ENCODE measurements at regions not wholly inside any gene's neighbourhood (a gene's known extent, or its start where the extent isn't known, plus 50 kb on each side); places are given as distances from the start of the nearest gene placed in this dataset.
"Not testable (repeated sequence)": the region's sequence is repeated elsewhere in the genome, so short reads cannot be mapped to it uniquely, and the experiment has no call there.

GRCh38 chr20:17823409-17824144 lies 123.8 kb downstream of the BANF2 start:
- DNase-seq (no peak), ATAC-seq (no peak)
- Mint-ChIP-seq H3K27ac (no peak overlapping the region), H3K4me3 (no peak overlapping the region), H3K36me3 (peaks cover 0 to 6% (median 1%) of the 10 kb centered on the region in 3 donors), H3K9me3 (peaks cover 3 to 11% (median 6%) of the 10 kb centered on the region in 9 donors), H3K4me1 (no peaks in the 10 kb centered on the region), H3K27me3 (peaks cover 0 to 2% (median 0%) of the 10 kb centered on the region in 5 donors)
- POLR2A ChIA-PET: no interaction called here

- ATAC-seq (no peak), DNase-seq (no peak)
- Mint-ChIP-seq H3K27me3 (peaks cover 0 to 2% (median 0%) of the 10 kb centered on the region in 5 donors), H3K4me3 (no peak overlapping the region), H3K9me3 (peaks cover 3 to 15% (median 6%) of the 10 kb centered on the region in 9 donors), H3K36me3 (peaks cover 0 to 6% (median 1%) of the 10 kb centered on the region in 3 donors), H3K27ac (peak overlapping the region in 1 of 10 donors; percentile 41), H3K4me1 (no peaks in the 10 kb centered on the region)
- POLR2A ChIA-PET: no interaction called here
Observed at GRCh38 chr20:17822540-17823408, 123.0 kb downstream of the BANF2 start.

- no peak for DNase-seq
- H3K36me3 Mint-ChIP-seq: peaks cover 0 to 6% (median 1%) of the 10 kb centered on the region in 3 donors
- peaks cover 0 to 2% (median 0%) of the 10 kb centered on the region in 5 donors for H3K27me3 Mint-ChIP-seq
- ATAC-seq: no peak
- POLR2A ChIA-PET: no interaction called here
- no peaks in the 10 kb centered on the region for H3K4me1 Mint-ChIP-seq
- H3K4me3 Mint-ChIP-seq: no peak overlapping the region
- peaks cover 3 to 15% (median 6%) of the 10 kb centered on the region in 9 donors for H3K9me3 Mint-ChIP-seq
- H3K27ac Mint-ChIP-seq: no peak overlapping the region
Observed at GRCh38 chr20:17822039-17822438, 122.3 kb downstream of the BANF2 start.

GRCh38 chr20:17821606-17822005 lies 121.8 kb downstream of the BANF2 start:
- H3K27ac Mint-ChIP-seq, POLR2A ChIA-PET, H3K4me3 Mint-ChIP-seq, H3K27me3 Mint-ChIP-seq, DNase-seq, ATAC-seq, H3K36me3 Mint-ChIP-seq, H3K4me1 Mint-ChIP-seq: not testable (repeated sequence)
- peaks cover 3 to 15% (median 6%) of the 10 kb centered on the region in 9 donors for H3K9me3 Mint-ChIP-seq

GRCh38 chr20:17819395-17820093 lies 119.8 kb downstream of the BANF2 start:
- Mint-ChIP-seq H3K27me3 (peaks cover 0 to 2% (median 0%) of the 10 kb centered on the region in 5 donors), H3K4me3 (no peak overlapping the region), H3K9me3 (peaks cover 3 to 15% (median 6%) of the 10 kb centered on the region in 9 donors), H3K36me3 (peaks cover 0 to 6% (median 1%) of the 10 kb centered on the region in 3 donors), H3K27ac (no peak overlapping the region), H3K4me1 (no peaks in the 10 kb centered on the region)
- DNase-seq: no peak
- ATAC-seq: no peak
- POLR2A ChIA-PET: no interaction called here

GRCh38 chr20:17818187-17818586 lies 118.4 kb downstream of the BANF2 start:
- peaks cover 0 to 6% (median 1%) of the 10 kb centered on the region in 3 donors for H3K36me3 Mint-ChIP-seq
- no peak overlapping the region for H3K4me3 Mint-ChIP-seq
- POLR2A ChIA-PET: no interaction called here
- no peaks in the 10 kb centered on the region for H3K4me1 Mint-ChIP-seq
- H3K27me3 Mint-ChIP-seq: peaks cover 0 to 2% (median 0%) of the 10 kb centered on the region in 5 donors
- ATAC-seq (no peak), DNase-seq (no peak)
- H3K27ac Mint-ChIP-seq: no peak overlapping the region
- H3K9me3 Mint-ChIP-seq: peaks cover 3 to 15% (median 6%) of the 10 kb centered on the region in 9 donors

GRCh38 chr20:17816804-17817587 lies 117.2 kb downstream of the BANF2 start:
- H3K9me3 Mint-ChIP-seq: peaks cover 3 to 15% (median 6%) of the 10 kb centered on the region in 9 donors
- DNase-seq: no peak
- no peak overlapping the region for H3K27ac Mint-ChIP-seq
- H3K4me3 Mint-ChIP-seq: no peak overlapping the region
- POLR2A ChIA-PET: no interaction called here
- peaks cover 0 to 2% (median 0%) of the 10 kb centered on the region in 5 donors for H3K27me3 Mint-ChIP-seq
- peaks cover 0 to 6% (median 1%) of the 10 kb centered on the region in 3 donors for H3K36me3 Mint-ChIP-seq
- ATAC-seq: no peak
- H3K4me1 Mint-ChIP-seq: no peaks in the 10 kb centered on the region

- Mint-ChIP-seq H3K4me3 (no peak overlapping the region), H3K9me3 (no peaks in the 10 kb centered on the region)
Observed at GRCh38 chr20:17811628-17811965, 111.8 kb downstream of the BANF2 start.

GRCh38 chr20:17810847-17811627 lies 111.3 kb downstream of the BANF2 start:
- no peak for ATAC-seq
- Mint-ChIP-seq H3K27me3 (peaks cover 0 to 3% (median 0%) of the 10 kb centered on the region in 5 donors), H3K27ac (no peak overlapping the region), H3K36me3 (no peaks in the 10 kb centered on the region), H3K9me3 (no peaks in the 10 kb centered on the region), H3K4me1 (peaks cover 0 to 3% (median under 1%) of the 10 kb centered on the region in 4 donors), H3K4me3 (no peak overlapping the region)
- POLR2A ChIA-PET: no interaction called here
- DNase-seq: no peak

More at GRCh38 chr20:17811628-17811965, 111.8 kb downstream of the BANF2 start:
- Mint-ChIP-seq H3K27me3 (peaks cover 0 to 2% (median 0%) of the 10 kb centered on the region in 5 donors), H3K36me3 (no peaks in the 10 kb centered on the region), H3K27ac (no peak overlapping the region), H3K4me1 (peaks cover 0 to 3% (median under 1%) of the 10 kb centered on the region in 4 donors)
- ATAC-seq (no peak), DNase-seq (no peak)
- POLR2A ChIA-PET: no interaction called here

- Mint-ChIP-seq H3K4me1 (peaks cover 0 to 3% (median under 1%) of the 10 kb centered on the region in 4 donors), H3K36me3 (no peaks in the 10 kb centered on the region), H3K27me3 (peaks cover 0 to 3% (median 1%) of the 10 kb centered on the region in 5 donors), H3K9me3 (no peaks in the 10 kb centered on the region), H3K27ac (no peak overlapping the region), H3K4me3 (no peak overlapping the region)
- POLR2A ChIA-PET: no interaction called here
- no peak for DNase-seq
- ATAC-seq: no peak
Observed at GRCh38 chr20:17810062-17810631, 110.4 kb downstream of the BANF2 start.

- Mint-ChIP-seq H3K36me3 (no peaks in the 10 kb centered on the region), H3K27ac (no peak overlapping the region), H3K4me1 (peaks cover 0 to 3% (median under 1%) of the 10 kb centered on the region in 4 donors), H3K4me3 (no peak overlapping the region), H3K9me3 (no peaks in the 10 kb centered on the region), H3K27me3 (peaks cover 0 to 3% (median 2%) of the 10 kb centered on the region in 5 donors)
- ATAC-seq: no peak
- POLR2A ChIA-PET: no interaction called here
- no peak for DNase-seq
Observed at GRCh38 chr20:17809362-17810061, 109.7 kb downstream of the BANF2 start.
